VCaP (cell line): ENCODE measurements at regions not wholly inside any gene's neighbourhood (a gene's known extent, or its start where the extent isn't known, plus 50 kb on each side); places are given as distances from the start of the nearest gene placed in this dataset.

Experiments
- H3K27ac ChIP-seq: fragments of 450-650 bp; 2 replicates; pipeline ENCODE4 v1.5.1; 2017
- TF ChIP-seq, protein P1 (sequence below): fragments of 450-650 bp; conservative IDR thresholded peaks from 2 replicates; pipeline ENCODE4 v1.5.1; 2017; ENCODE audit warnings: mild to moderate bottlenecking, moderate library complexity

GRCh38 chr5:174843263-174844250 lies 119.2 kb downstream of the MSX2 start:
- TF ChIP-seq, protein P1, sequence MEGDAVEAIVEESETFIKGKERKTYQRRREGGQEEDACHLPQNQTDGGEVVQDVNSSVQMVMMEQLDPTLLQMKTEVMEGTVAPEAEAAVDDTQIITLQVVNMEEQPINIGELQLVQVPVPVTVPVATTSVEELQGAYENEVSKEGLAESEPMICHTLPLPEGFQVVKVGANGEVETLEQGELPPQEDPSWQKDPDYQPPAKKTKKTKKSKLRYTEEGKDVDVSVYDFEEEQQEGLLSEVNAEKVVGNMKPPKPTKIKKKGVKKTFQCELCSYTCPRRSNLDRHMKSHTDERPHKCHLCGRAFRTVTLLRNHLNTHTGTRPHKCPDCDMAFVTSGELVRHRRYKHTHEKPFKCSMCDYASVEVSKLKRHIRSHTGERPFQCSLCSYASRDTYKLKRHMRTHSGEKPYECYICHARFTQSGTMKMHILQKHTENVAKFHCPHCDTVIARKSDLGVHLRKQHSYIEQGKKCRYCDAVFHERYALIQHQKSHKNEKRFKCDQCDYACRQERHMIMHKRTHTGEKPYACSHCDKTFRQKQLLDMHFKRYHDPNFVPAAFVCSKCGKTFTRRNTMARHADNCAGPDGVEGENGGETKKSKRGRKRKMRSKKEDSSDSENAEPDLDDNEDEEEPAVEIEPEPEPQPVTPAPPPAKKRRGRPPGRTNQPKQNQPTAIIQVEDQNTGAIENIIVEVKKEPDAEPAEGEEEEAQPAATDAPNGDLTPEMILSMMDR, result no peak
- no peak overlapping the region for H3K27ac ChIP-seq

DNA sequence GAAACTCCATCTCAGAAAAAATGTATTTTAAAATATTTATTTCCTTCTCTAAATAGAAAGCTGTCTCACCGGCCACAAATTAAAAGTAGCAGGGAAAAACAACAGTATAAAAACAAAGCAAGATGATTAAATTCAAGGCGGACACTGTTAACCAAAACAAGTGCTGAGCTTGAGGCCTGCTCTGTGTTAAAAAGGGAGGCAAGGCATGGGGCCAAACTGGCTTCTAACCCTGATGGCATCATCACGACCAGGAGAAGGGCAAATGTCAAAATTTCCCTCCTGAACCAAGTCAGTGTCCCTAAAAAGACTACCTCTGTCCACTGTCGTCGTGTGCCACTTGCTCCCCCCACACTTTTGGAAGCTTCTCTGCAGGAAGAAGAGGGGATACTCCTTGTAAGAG lies 116.1 kb downstream of the MSX2 start:
- TF ChIP-seq, protein P1, result no peak
- H3K27ac ChIP-seq, result no peak overlapping the region

DNA sequence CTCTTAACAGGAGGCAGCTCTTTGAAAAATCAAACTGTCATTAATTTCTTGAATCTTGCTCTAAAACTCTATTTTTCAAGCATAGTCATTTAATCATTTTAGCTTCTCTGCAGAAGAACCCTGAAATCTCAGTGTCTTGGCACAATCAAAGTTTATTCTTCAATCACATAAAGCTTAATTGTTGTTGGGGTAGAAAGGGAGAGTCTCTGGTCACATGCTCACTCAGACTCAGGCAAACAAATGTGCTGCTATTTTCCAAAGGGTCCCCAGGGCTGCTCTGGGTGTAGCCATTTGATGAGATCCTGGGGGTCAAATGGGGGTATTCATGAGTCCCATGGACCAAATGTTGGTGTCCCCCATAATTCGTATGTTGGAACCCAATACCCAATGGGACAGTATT lies 114.8 kb downstream of the MSX2 start:
- TF ChIP-seq, protein P1, result no peak

DNA sequence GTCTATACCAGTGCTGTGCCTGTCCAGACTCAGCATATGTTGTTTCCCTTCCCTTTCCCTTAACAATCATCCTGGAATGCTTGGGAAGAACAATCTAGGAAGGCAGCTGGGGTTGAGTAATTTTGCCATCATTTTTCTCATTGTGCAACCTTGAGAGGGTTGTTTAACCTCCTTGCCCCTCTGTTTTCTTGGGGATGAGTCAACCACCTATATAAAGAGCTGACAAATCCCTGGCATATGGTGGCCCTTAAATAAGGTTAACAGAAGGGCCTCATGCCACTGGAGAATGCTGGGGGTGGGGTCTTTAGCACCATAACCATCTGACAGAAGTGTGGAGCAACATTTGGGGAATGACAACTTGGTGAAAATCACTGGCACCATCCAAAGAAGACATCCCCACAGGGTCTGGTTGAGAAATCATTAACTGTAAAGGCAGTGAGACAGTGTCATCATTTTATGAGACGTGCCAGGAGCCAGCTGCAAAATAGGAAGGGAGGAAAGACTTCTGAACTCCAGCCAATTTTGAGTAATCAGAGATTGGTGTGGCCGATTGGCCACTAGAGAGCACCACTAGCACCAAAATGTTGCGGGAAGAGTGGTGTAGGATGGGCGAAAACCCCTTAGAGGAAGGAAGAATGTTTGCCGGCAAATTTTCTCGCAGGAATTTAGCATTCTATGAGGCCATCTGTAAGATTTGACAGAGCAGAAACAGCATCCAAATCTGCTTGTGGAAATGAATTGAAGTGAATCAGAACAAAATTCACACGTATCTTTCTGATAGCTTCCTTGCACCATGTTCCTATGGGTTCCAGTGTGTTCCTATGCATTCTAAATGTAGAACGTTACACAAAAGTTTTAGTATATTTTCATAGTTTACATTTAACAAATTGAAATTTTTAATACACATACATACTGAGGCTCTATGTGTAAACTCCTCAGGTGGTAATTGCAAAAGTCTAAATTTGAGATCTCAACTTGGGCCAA lies 113.8 kb downstream of the MSX2 start:
- H3K27ac ChIP-seq, result no peak overlapping the region
- TF ChIP-seq, protein P1, result peak; percentile 90

More for the DNA sequence above, 114.8 kb downstream of the MSX2 start:
- no peak overlapping the region for H3K27ac ChIP-seq

- no peak overlapping the region for H3K27ac ChIP-seq
- TF ChIP-seq, protein P1, result no peak
Observed at GRCh38 chr5:174834081-174834480, 109.7 kb downstream of the MSX2 start.

DNA sequence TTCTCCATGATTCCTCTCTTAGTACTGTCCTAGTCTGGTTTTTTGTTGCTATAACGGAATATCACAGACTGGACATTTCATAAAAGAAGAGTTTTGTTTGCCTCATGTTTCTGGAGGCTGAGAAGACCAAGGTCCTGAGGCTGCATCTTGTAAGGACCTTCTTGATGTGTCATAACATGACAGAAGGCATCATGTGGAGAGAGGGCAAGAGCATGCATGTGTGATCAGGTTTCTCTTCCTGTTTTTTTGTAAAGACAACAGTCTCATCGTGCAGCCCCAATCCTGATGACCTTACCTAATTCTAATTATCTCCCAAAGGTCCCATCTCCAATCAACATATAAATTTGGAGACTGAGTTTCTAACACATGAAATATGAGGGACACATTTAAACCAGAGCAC lies 108.4 kb downstream of the MSX2 start:
- no peak overlapping the region for H3K27ac ChIP-seq
- TF ChIP-seq, protein P1, result no peak

GRCh38 chr5:174832025-174832424 lies 107.6 kb downstream of the MSX2 start:
- TF ChIP-seq, protein P1, result no peak
- no peak overlapping the region for H3K27ac ChIP-seq
